ENCODE measurements at regions not wholly inside any gene's neighbourhood (a gene's known extent, or its start where the extent isn't known, plus 50 kb on each side); places are given as distances from the start of the nearest gene placed in this dataset.

DNA sequence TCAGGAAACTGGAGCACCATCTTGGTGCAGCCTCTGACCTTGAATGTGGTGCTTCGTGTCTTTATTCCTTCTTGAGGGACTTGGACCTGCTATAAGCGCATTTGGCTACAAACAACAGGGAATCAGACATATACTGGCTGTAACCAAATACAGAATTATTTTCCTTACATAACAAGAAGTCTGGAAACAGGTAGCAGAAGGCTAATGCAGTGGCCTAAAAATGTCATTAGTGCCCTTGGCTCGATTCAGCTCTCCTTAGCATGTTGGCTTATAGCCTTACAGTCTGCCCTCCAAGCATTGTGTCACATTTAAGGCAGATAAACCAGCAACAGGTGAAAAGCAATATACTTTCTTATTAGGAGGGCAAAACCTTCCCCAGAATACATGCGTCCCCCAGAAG is 655.4 kb downstream of the XIRP2 start:
- Histone ChIP-seq H2AFZ (ENCODE audit: low read length) (no peak overlapping the region), H4K20me1 (ENCODE audit: insufficient read depth, low read length) (no peaks in the 10 kb centered on the region), H3K27ac (ENCODE audit: low read depth, low read length, poor library complexity, severe bottlenecking) (no peak overlapping the region), H3K9me3 (ENCODE audit: low read length) (no peaks in the 10 kb centered on the region), H3K79me2 (ENCODE audit: insufficient read depth, low read depth, low read length) (no peaks in the 10 kb centered on the region), H3K4me3 (ENCODE audit: low read depth, low read length, poor library complexity, severe bottlenecking) (no peak overlapping the region), H3K4me2 (ENCODE audit: low read length) (no peak overlapping the region), H3K4me1 (ENCODE audit: insufficient read depth, low read length, poor library complexity, severe bottlenecking) (no peaks in the 10 kb centered on the region), H3K9me2 (ENCODE audit: insufficient read depth, low read length) (no peaks in the 10 kb centered on the region), H3K36me3 (ENCODE audit: insufficient read depth, low read length) (no peaks in the 10 kb centered on the region)
- POLR2A ChIA-PET, result interaction anchor here (0.6 kb wide), 1 partner anchor 928 kb away, joined by 5 read pairs; no protein-coding TSS in a partner anchor
- BruUV-seq (replicated peaks), result no TSS peak
- no peak for DNase-seq (ENCODE audit: low spot score)
- CTCF ChIA-PET (ENCODE audit: unreplicated experiment), result no interaction called here
- TF ChIP-seq, protein P1, sequence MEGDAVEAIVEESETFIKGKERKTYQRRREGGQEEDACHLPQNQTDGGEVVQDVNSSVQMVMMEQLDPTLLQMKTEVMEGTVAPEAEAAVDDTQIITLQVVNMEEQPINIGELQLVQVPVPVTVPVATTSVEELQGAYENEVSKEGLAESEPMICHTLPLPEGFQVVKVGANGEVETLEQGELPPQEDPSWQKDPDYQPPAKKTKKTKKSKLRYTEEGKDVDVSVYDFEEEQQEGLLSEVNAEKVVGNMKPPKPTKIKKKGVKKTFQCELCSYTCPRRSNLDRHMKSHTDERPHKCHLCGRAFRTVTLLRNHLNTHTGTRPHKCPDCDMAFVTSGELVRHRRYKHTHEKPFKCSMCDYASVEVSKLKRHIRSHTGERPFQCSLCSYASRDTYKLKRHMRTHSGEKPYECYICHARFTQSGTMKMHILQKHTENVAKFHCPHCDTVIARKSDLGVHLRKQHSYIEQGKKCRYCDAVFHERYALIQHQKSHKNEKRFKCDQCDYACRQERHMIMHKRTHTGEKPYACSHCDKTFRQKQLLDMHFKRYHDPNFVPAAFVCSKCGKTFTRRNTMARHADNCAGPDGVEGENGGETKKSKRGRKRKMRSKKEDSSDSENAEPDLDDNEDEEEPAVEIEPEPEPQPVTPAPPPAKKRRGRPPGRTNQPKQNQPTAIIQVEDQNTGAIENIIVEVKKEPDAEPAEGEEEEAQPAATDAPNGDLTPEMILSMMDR (conservative IDR thresholded peaks at IDR 0.05; ENCODE audit: low read length), result no peak
- no peak for TF ChIP-seq EZH2phosphoT487 (IDR thresholded peaks at IDR 0.05; ENCODE audit: borderline replicate concordance, low read depth, low read length)
- intact Hi-C loops (cut with micrococcal nuclease; ENCODE audit: unreplicated experiment), result no loop called here

DNA sequence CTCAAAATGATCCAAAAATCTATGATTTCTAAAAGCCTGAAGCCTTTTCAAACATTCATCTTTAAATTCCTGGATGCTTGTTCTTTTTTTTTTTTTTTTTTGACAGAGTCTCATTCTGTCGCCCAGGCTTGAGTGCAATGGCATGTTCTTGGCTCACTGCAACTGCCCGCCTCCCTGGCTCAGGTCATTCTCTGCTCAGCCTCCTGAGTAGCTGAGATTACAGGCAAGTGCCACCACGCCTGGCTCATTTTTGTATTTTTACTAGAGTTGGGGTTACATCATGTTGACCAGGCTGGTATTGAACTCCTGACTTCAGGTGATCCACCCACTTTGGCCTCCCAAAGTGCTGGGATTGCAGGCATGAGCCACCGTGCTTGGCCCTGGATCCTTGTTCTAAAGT is 649.5 kb downstream of the XIRP2 start:
- no peak overlapping the region for H3K4me2 ChIP-seq (ENCODE audit: low read length)
- no peaks in the 10 kb centered on the region for H3K9me2 ChIP-seq (ENCODE audit: insufficient read depth, low read length)
- H2AFZ ChIP-seq (ENCODE audit: low read length), result no peak overlapping the region
- ChIA-PET CTCF (ENCODE audit: unreplicated experiment) (no interaction called here), POLR2A (no interaction called here)
- intact Hi-C loops (cut with micrococcal nuclease; ENCODE audit: unreplicated experiment), result no loop called here
- no TSS peak for BruUV-seq (replicated peaks)
- no peak overlapping the region for H3K27ac ChIP-seq (ENCODE audit: low read depth, low read length, poor library complexity, severe bottlenecking)
- no peaks in the 10 kb centered on the region for H3K36me3 ChIP-seq (ENCODE audit: insufficient read depth, low read length)
- no peaks in the 10 kb centered on the region for H3K79me2 ChIP-seq (ENCODE audit: insufficient read depth, low read depth, low read length)
- H3K4me1 ChIP-seq (ENCODE audit: insufficient read depth, low read length, poor library complexity, severe bottlenecking), result no peaks in the 10 kb centered on the region
- no peaks in the 10 kb centered on the region for H3K9me3 ChIP-seq (ENCODE audit: low read length)
- no peak for DNase-seq (ENCODE audit: low spot score)
- TF ChIP-seq EZH2phosphoT487 (IDR thresholded peaks at IDR 0.05; ENCODE audit: borderline replicate concordance, low read depth, low read length), result no peak
- TF ChIP-seq, protein P1 (conservative IDR thresholded peaks at IDR 0.05; ENCODE audit: low read length), result no peak
- no peak overlapping the region for H3K4me3 ChIP-seq (ENCODE audit: low read depth, low read length, poor library complexity, severe bottlenecking)
- H4K20me1 ChIP-seq (ENCODE audit: insufficient read depth, low read length), result no peaks in the 10 kb centered on the region

DNA sequence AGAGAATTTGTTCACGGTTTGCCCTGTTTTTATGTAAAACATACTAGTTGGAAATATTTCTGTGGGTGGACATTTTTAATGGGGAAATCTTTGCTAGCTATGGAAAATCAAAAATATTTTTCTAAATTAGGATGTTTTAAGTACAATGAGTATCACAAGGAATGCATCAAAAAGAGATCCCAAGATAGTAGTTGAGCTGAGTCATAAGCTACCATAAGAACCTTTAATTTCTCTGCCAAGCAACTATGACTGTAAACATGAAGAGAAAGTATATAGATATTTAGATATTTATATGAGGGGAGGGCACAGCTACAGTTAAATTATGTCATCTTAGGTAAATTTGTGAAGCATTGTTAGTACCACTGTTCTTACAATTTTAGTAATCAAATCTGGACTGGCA is 646.2 kb downstream of the XIRP2 start:
- Histone ChIP-seq H3K9me3 (ENCODE audit: low read length) (no peaks in the 10 kb centered on the region), H4K20me1 (ENCODE audit: insufficient read depth, low read length) (no peaks in the 10 kb centered on the region), H3K4me1 (ENCODE audit: insufficient read depth, low read length, poor library complexity, severe bottlenecking) (no peaks in the 10 kb centered on the region), H3K27ac (ENCODE audit: low read depth, low read length, poor library complexity, severe bottlenecking) (no peak overlapping the region), H2AFZ (ENCODE audit: low read length) (no peak overlapping the region), H3K36me3 (ENCODE audit: insufficient read depth, low read length) (no peaks in the 10 kb centered on the region), H3K79me2 (ENCODE audit: insufficient read depth, low read depth, low read length) (no peaks in the 10 kb centered on the region), H3K9me2 (ENCODE audit: insufficient read depth, low read length) (no peaks in the 10 kb centered on the region), H3K4me3 (ENCODE audit: low read depth, low read length, poor library complexity, severe bottlenecking) (no peak overlapping the region), H3K4me2 (ENCODE audit: low read length) (no peak overlapping the region)
- DNase-seq (ENCODE audit: low spot score), result no peak
- BruUV-seq (replicated peaks), result no TSS peak
- intact Hi-C loops (cut with micrococcal nuclease; ENCODE audit: unreplicated experiment), result no loop called here
- ChIA-PET POLR2A (no interaction called here), CTCF (ENCODE audit: unreplicated experiment) (no interaction called here)
- TF ChIP-seq EZH2phosphoT487 (IDR thresholded peaks at IDR 0.05; ENCODE audit: borderline replicate concordance, low read depth, low read length), result no peak
- TF ChIP-seq, protein P1 (conservative IDR thresholded peaks at IDR 0.05; ENCODE audit: low read length), result no peak
